Hepatocyte (in vitro differentiated cells): ENCODE measurements at regions not wholly inside any gene's neighbourhood (a gene's known extent, or its start where the extent isn't known, plus 50 kb on each side); places are given as distances from the start of the nearest gene placed in this dataset.

Source experiments
- DNase-seq: peaks from one replicate; pipeline ENCODE4 v3.0.0-alpha.2; 2016; ENCODE audit warnings: low spot score
- H2AFZ ChIP-seq: fragments of 200-600 bp; sonication (generic); 2 replicates; pipeline ENCODE4 v1.6.0; 2016; ENCODE audit warnings: antibody characterized with exemption, mild to moderate bottlenecking
- H3K27ac ChIP-seq: fragments of 200-600 bp; sonication (generic); 2 replicates; pipeline ENCODE4 v1.5.1; 2016; ENCODE audit warnings: mild to moderate bottlenecking
- H3K27me3 ChIP-seq: fragments of 200-600 bp; sonication (generic); 2 replicates; pipeline ENCODE4 v1.6.1; 2016
- H3K36me3 ChIP-seq: fragments of 200-600 bp; sonication (generic); replicated peaks from 2 replicates; pipeline ENCODE4 v1.5.1; 2016; ENCODE audit warnings: low read depth; ENCODE audit not compliant: insufficient read depth
- H3K4me1 ChIP-seq: fragments of 200-600 bp; sonication (generic); 2 replicates; pipeline ENCODE4 v1.5.1; 2016; ENCODE audit warnings: mild to moderate bottlenecking, moderate library complexity; ENCODE audit not compliant: insufficient read depth
- H3K4me2 ChIP-seq: fragments of 200-600 bp; sonication (generic); 2 replicates; pipeline ENCODE4 v1.6.0; 2016
- H3K4me3 ChIP-seq: fragments of 200-600 bp; sonication (generic); 2 replicates; pipeline ENCODE4 v1.5.1; 2016; ENCODE audit warnings: mild to moderate bottlenecking
- H3K79me2 ChIP-seq: fragments of 200-600 bp; sonication (generic); 2 replicates; pipeline ENCODE4 v1.6.0; 2017; ENCODE audit warnings: mild to moderate bottlenecking
- H3K9me2 ChIP-seq: fragments of 200-600 bp; sonication (generic); replicated peaks from 2 replicates; pipeline ENCODE4 v1.6.0; 2017; ENCODE audit warnings: mild to moderate bottlenecking; ENCODE audit not compliant: insufficient read depth
- H3K9me3 ChIP-seq: fragments of 200-600 bp; sonication (generic); 2 replicates; pipeline ENCODE4 v1.5.1; 2016; ENCODE audit warnings: low read depth, mild to moderate bottlenecking
- H4K20me1 ChIP-seq: fragments of 200-600 bp; sonication (generic); 2 replicates; pipeline ENCODE4 v1.6.0; 2016; ENCODE audit warnings: mild to moderate bottlenecking; ENCODE audit not compliant: insufficient read depth, poor library complexity, severe bottlenecking
- CTCF ChIP-seq: fragments of 200-600 bp; sonication (generic); IDR thresholded peaks from 2 replicates; pipeline ENCODE4 v1.5.1; 2016; ENCODE audit warnings: antibody characterized with exemption, mild to moderate bottlenecking; ENCODE audit not compliant: poor library complexity
- EZH2 ChIP-seq: fragments of 200-600 bp; sonication (generic); IDR thresholded peaks from 2 replicates; pipeline ENCODE4 v1.6.1; 2016; ENCODE audit warnings: antibody characterized with exemption, mild to moderate bottlenecking, borderline replicate concordance
- EZH2phosphoT487 ChIP-seq: fragments of 200-600 bp; sonication (generic); IDR thresholded peaks from one replicate; pipeline ENCODE4 v1.6.1; 2018; ENCODE audit warnings: antibody characterized with exemption, mild to moderate bottlenecking, low read depth, moderate library complexity; ENCODE audit not compliant: unreplicated experiment, severe bottlenecking
- WGBS: methylation state at CpG from one replicate; pipeline ENCODE4 v1.1.6; 2016; ENCODE audit warnings: low lambda C conversion rate; ENCODE audit errors: missing lambda C conversion rate; 5-methylcytosine and 5-hydroxymethylcytosine counted together

GRCh38 chr2:108080177-108080576 is 93.9 kb downstream of the SLC5A7 start:
- H3K4me3 ChIP-seq, result no peak overlapping the region
- TF ChIP-seq EZH2phosphoT487 (no peak), EZH2 (no peak), CTCF (no peak)
- H3K36me3 ChIP-seq, result no peaks in the 10 kb centered on the region
- no peaks in the 10 kb centered on the region for H3K4me1 ChIP-seq
- 82% methylated on average over 1 of the region's 1 CpG for WGBS
- no peaks in the 10 kb centered on the region for H3K9me3 ChIP-seq
- H2AFZ ChIP-seq, result no peak overlapping the region
- H3K27me3 ChIP-seq, result no peaks in the 10 kb centered on the region
- H3K27ac ChIP-seq, result no peak overlapping the region
- no peak overlapping the region for H3K4me2 ChIP-seq
- no peak for DNase-seq
- H4K20me1 ChIP-seq, result no peaks in the 10 kb centered on the region
- H3K79me2 ChIP-seq, result no peaks in the 10 kb centered on the region
- H3K9me2 ChIP-seq, result no peaks in the 10 kb centered on the region

GRCh38 chr2:108082978-108083377 is 96.7 kb downstream of the SLC5A7 start:
- Histone ChIP-seq H3K79me2 (no peaks in the 10 kb centered on the region), H3K9me3 (no peaks in the 10 kb centered on the region), H2AFZ (no peak overlapping the region), H4K20me1 (no peaks in the 10 kb centered on the region), H3K4me2 (no peak overlapping the region), H3K9me2 (no peaks in the 10 kb centered on the region), H3K27ac (no peak overlapping the region), H3K4me3 (no peak overlapping the region), H3K4me1 (no peaks in the 10 kb centered on the region), H3K36me3 (no peaks in the 10 kb centered on the region), H3K27me3 (no peaks in the 10 kb centered on the region)
- TF ChIP-seq CTCF (no peak), EZH2phosphoT487 (no peak), EZH2 (no peak)
- DNase-seq, result no peak
- WGBS, result 86% methylated on average over 1 of the region's 1 CpG

- TF ChIP-seq EZH2phosphoT487 (no peak), EZH2 (no peak), CTCF (no peak)
- Histone ChIP-seq H3K36me3 (no peaks in the 10 kb centered on the region), H3K4me3 (no peak overlapping the region), H2AFZ (no peak overlapping the region), H3K9me2 (no peaks in the 10 kb centered on the region), H3K9me3 (no peaks in the 10 kb centered on the region), H3K79me2 (no peaks in the 10 kb centered on the region), H3K4me1 (no peaks in the 10 kb centered on the region), H3K4me2 (no peak overlapping the region), H3K27me3 (no peaks in the 10 kb centered on the region), H4K20me1 (no peaks in the 10 kb centered on the region), H3K27ac (no peak overlapping the region)
- 93% methylated on average over 3 of the region's 3 CpGs for WGBS
- no peak for DNase-seq
Observed at GRCh38 chr2:108084311-108084710, 98.0 kb downstream of the SLC5A7 start.

GRCh38 chr2:108092886-108093285 is 106.6 kb downstream of the SLC5A7 start:
- no peak overlapping the region for H3K4me3 ChIP-seq
- H2AFZ ChIP-seq, result no peak overlapping the region
- H3K27ac ChIP-seq, result no peak overlapping the region
- H3K79me2 ChIP-seq, result no peaks in the 10 kb centered on the region
- 86% methylated on average over 1 of the region's 1 CpG for WGBS
- no peaks in the 10 kb centered on the region for H3K36me3 ChIP-seq
- TF ChIP-seq CTCF (no peak), EZH2phosphoT487 (no peak), EZH2 (no peak)
- no peak overlapping the region for H3K4me2 ChIP-seq
- DNase-seq, result no peak
- H3K9me3 ChIP-seq, result no peaks in the 10 kb centered on the region
- H3K9me2 ChIP-seq, result no peaks in the 10 kb centered on the region
- no peaks in the 10 kb centered on the region for H3K27me3 ChIP-seq
- H3K4me1 ChIP-seq, result no peaks in the 10 kb centered on the region
- H4K20me1 ChIP-seq, result no peaks in the 10 kb centered on the region
